Cardiac fibroblast (primary cell): ENCODE measurements at regions not wholly inside any gene's neighbourhood (a gene's known extent, or its start where the extent isn't known, plus 50 kb on each side); places are given as distances from the start of the nearest gene placed in this dataset.

Experiments
- DNase-seq, 2 donors: peaks; one replicate each; pipeline versions ENCODE4 v3.0.0 to v3.0.0-alpha.2; 2010; ENCODE audit warnings: low read depth in 2 of 2
- H3K4me3 ChIP-seq, 2 donors: replicated peaks in 1 of 2; 1 replicate in 1 of 2; 2 replicates in 1 of 2; pipeline ENCODE4 v1.5.1; 2011; ENCODE audit warnings: low read depth in 2 of 2, low read length in 2 of 2, mild to moderate bottlenecking in 2 of 2, moderate library complexity in 1 of 2
- CTCF ChIP-seq: IDR thresholded peaks from one replicate; pipeline ENCODE4 v1.5.1; 2011; ENCODE audit warnings: low read depth, mild to moderate bottlenecking, low read length, inconsistent platforms

- TF ChIP-seq CTCF, result no peak
- no peak overlapping the region for H3K4me3 ChIP-seq
- no peak for DNase-seq
Measured at GRCh38 chr3:107106907-107107306, 270.3 kb upstream of the CCDC54 start.

GRCh38 chr3:107110596-107111305, 266.5 kb upstream of the CCDC54 start:
- DNase-seq, result no peak

DNA sequence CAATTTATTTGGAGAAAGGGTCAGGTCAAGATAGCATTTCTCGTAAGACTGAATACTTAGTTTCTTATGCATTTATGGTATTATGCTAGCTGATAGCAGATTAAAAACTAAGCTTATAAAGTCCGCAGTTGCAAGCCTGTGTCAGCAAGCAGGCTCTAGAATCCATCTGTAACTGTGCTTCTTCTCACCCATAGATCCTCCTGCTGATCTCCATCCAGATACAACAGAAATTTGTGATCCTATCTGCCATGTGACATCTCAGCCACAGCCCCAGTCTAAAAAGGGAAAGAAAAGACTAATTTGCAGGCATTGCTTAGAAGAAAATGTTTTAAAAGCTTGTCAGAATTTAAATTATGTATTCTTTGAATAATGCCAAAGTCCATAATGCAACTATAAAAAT, 265.4 kb upstream of the CCDC54 start:
- TF ChIP-seq CTCF, result no peak
- no peak overlapping the region for H3K4me3 ChIP-seq
- no peak for DNase-seq

More at GRCh38 chr3:107110596-107111305, 266.5 kb upstream of the CCDC54 start:
- no peak for TF ChIP-seq CTCF
- H3K4me3 ChIP-seq, result no peak overlapping the region

GRCh38 chr3:107112356-107112755, 264.9 kb upstream of the CCDC54 start:
- no peak for DNase-seq
- no peak for TF ChIP-seq CTCF
- no peak overlapping the region for H3K4me3 ChIP-seq

GRCh38 chr3:107116251-107116650, 261.0 kb upstream of the CCDC54 start:
- no peak for DNase-seq
- no peak for TF ChIP-seq CTCF
- no peak overlapping the region for H3K4me3 ChIP-seq

- DNase-seq, result no peak
- no peak for TF ChIP-seq CTCF
- H3K4me3 ChIP-seq, result no peak overlapping the region
Measured at GRCh38 chr3:107117156-107117555, 260.1 kb upstream of the CCDC54 start.
